Stimulated activated CD8-positive, alpha-beta memory T cell treated with anti-CD3 and anti-CD28 coated beads, Interleukin-4, amount 100 ng/mL, for 4 hours (primary cell): ENCODE measurements at regions not wholly inside any gene's neighbourhood (a gene's known extent, or its start where the extent isn't known, plus 50 kb on each side); places are given as distances from the start of the nearest gene placed in this dataset.

Experiments used
- DNase-seq, 2 donors: peaks; one replicate each; pipeline ENCODE4 v3.0.0-alpha.2; 2020; ENCODE audit warnings: low read depth in 2 of 2, low spot score in 1 of 2

DNA sequence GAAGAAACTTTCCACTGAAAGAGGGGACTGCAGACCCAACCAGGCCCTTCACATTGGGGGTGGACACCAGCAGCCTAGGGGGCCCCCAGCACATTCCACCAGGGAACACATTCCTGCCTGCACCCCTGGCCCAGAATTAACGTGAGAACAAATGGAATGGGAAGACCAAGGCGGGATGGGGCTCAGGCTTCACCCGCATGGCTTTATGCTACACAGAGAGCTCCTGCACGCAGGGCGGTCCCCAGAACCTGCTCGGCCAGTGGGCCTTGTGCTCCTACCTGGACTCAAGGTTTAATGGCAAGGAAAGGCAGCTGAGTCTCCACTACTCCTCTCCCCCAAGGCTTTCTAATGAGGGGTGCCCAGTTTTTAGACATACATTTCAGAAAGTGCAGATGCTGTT, 146.3 kb upstream of the GPR26 start:
- no peak for DNase-seq

DNA sequence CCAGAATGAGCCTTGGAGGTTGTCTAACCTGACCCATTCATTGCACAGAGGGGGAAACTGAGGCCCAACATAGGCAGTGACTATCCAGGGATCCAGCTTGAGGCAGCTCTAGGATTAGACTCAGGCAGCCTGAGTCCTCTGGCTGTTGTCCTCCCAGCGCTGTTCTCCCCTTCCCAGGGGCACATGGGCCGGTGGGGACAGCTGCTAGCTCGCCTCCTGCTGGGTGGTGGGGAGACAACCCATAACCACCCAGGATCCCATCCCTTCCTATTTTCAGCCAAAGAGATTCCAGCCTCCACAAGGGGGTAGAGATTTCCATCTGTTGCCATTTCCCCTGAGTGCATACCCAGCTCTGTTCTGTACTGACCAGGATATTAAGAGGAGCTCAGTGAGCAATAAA, 145.1 kb upstream of the GPR26 start:
- DNase-seq: no peak

DNA sequence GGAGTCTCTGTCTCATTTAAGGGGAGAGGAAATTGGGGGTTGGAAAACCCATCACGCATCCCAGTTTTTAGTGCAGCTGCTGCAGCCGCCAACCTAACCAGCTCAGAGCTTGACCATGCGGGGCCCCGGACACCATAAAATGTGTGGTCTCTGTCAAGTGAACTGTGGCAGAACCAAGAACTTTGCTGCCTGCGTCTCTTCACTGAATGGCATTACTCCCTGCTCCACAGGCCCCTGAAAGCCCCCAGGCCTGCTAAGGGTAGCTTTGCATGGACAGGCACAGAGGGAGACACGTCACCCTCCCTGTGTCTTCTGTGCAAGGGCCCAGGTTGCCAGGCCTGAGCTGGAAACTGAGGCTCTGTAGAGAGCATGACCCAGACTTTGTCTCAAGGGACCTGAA, 144.6 kb upstream of the GPR26 start:
- no peak for DNase-seq

DNA sequence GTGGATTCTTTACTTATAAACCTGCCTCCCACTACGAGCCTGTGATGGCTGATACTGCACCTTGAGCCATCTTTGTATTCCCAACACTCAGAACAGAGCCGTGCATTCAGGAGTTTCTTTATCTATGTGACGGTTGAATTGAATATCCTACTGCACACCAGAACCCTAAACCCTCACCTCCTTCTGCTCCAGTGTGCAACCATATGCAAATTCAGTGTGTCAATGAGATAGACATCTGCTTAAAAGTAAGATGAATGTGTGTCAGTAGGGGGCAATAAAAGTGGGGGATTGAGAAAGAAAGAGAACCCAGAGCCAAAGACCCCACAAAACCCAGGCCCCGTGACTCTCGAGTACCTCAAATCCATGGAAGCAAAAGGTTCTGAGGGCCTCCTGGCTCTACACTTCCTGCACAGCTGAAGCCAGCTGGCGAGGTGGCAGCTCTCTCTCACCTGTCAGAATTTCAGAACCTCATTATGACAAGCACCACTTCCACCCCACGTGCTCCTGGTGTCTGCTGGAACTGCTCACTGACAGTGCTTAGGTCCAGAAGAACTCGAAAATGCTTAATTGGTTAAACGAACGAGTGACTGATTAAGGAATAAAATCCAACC, 143.3 kb upstream of the GPR26 start:
- no peak for DNase-seq

DNA sequence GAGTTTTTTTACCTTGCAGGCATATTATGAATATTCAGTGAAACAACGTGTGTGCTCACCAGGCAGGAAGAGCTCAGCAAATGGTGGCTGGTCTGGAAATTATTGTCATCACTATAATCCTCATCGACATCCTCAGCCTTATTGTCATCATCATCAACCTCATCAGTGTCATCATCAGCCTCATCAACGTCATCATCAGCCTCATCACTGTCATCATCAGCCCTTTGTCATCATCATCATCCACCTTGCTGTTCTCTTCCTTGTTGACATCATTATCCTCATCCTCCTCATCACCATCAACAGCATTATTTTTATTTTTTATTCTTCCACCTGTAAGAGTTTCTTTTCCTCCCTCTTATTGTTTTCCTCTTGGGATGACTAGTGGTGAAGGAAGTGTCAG, 142.3 kb upstream of the GPR26 start:
- DNase-seq: no peak

DNA sequence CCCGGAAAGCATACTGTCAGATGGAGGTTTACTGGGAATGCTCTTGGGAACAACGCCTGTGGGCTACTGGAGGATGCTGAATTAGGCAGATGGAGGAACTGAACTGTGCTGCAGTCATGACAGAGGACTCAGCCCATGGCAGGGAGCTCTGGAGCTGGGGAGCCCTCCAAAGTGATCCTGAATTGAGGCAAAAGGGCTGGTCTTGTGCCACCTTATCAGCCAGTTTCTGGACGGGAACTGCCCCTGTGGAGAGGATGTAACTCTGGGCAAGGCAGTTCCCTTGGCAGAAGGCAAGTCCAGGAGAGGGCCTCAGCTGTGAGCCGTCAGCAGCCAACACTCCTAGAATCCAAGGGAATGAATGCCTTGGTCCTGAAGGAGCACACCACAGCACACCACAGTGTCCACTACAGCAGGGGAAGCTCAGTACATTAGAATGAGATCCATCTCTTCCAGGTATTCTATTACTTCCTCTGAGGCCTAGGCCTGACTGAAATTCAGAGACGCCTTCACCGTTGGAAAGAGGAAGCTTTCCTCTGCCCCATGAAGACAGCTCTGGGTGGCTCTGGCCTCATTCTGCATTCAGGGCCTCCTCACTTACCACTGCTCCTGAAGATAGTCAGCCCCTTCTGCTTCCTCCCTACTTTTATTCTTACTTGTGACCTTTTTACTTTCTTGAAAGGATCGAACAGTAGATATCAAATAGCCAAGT, 139.6 kb upstream of the GPR26 start:
- no peak for DNase-seq

DNA sequence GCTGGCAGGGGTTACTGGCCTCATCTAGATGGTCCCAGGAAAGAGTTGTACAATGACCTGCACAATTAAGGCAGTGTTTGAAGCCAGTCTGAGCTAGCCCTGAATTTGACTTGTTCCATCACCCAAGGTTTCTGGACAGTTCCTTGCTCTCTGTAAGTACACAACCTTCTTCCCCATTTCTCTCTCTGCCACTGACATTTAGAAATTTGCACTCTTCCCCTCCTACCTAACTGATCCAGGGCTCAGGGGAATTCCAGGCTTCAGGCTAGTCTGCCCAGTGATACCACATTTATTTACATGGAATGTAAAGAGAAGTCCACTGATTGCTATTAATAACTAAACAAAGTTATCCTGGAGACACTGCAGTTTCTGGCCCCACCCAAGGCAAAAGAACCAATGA, 139.0 kb upstream of the GPR26 start:
- no peak for DNase-seq

DNA sequence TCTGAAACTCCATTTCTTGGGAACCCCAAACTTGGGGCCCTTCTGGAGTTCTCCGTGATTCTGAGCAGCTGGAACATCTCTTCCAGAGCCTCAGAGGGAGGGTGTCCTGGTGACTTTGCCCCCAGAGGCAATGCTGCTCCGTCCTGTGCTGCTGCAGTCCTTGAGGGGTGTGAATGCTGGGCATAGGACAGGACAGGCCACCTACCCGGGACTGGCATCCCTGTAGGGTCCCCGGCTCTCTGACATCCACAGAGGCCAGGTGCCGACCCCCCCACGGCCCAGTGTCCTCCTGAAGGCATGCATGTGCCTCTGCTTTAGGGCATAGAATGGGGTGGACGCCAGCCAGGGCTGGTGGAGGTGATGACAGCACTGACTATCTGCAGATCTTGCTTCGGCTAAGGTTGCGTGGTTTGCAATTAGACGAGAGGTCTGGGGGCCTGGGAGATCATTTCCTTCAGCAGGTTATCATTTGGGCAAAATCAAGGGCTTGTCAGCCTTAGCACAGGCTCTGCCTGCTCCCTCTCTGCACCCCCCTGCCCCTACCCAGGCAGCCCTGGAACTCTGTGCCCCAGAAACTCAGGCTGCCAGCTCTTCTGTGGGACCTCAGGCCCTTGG, 136.9 kb upstream of the GPR26 start:
- no peak for DNase-seq

DNA sequence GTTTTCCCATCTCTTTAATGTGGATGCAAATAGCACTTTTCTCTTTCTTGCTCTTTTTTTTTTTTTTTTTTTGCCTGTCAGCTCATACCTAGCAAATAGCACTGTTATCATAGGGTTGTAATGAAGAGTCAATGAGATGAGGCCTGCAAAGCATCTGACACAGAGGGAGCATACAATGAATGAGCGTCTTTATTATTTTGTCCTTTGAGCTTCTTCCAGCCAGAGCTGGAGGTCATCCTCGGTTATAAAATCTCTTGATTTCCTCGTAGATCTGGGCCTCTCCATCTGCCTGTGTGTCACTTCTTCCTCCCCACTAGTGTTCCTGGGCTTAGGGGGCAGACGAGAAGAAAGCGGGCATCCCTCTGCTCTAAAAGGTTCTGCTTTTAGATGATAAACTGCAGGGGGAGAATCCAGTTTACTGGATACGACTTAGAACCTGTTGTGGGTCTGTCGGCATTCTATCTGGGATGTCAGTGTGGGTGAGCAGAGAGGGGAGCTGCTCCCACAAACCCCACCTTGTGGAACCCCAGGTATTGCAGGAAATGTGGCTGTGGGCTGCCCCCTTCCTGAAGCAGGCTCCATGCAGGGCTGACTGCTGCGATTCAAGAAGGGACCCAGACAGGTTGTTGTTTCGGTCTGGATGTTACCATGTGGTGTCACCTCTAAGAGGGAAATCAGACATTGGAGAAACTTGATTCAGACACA, 135.8 kb upstream of the GPR26 start:
- no peak for DNase-seq

DNA sequence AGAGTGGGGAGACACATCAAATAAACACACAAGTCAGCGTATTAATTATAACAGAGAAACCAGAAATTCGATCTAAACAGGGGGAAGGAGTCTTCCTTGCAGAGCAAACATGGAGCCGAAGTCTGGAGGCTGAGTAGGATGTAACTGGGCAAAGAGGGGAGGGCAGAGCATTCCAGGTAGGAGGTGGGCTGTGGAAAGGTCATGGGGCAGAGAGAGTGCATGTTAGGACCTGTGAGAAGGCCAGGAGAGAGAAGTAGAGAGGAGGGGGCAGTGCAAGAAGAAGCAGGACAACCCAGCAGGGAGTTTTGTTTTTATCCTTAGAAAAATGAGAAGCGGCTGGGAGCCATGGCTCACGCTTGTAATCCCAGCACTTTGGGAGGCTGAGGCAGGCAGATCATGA, 130.8 kb upstream of the GPR26 start:
- no peak for DNase-seq

DNA sequence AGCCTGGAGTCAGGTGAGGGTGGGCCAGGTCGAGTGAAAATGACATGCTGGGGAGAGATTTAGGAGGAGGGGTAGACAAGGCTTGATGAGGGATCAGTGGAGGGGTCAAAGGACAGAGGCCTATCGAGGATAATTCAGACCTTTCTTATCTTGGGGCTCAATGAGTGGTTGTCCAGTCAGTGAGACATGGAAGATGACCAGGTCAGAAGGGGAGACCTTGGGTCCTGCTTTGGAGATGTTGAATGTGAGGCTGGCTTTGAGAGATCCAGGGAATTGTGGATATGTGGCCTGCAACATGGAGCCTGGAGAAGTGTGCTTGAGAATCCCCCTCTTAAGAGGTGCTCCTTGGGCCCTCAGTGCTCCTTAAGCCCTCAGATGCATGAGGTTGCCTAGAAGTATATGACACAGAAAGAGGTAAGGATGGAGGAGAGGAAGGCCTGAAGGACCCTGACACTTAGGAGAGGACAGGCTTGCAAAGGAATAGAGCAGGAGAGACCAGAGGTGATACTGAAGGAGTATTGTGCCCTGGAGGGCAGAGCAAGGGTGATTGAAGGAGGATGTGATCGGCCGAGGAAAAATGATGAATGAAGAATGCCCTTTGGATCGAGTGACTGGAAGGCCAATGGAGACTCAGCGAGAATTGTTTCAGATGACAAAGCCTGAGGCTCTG, 129.8 kb upstream of the GPR26 start:
- DNase-seq: no peak

DNA sequence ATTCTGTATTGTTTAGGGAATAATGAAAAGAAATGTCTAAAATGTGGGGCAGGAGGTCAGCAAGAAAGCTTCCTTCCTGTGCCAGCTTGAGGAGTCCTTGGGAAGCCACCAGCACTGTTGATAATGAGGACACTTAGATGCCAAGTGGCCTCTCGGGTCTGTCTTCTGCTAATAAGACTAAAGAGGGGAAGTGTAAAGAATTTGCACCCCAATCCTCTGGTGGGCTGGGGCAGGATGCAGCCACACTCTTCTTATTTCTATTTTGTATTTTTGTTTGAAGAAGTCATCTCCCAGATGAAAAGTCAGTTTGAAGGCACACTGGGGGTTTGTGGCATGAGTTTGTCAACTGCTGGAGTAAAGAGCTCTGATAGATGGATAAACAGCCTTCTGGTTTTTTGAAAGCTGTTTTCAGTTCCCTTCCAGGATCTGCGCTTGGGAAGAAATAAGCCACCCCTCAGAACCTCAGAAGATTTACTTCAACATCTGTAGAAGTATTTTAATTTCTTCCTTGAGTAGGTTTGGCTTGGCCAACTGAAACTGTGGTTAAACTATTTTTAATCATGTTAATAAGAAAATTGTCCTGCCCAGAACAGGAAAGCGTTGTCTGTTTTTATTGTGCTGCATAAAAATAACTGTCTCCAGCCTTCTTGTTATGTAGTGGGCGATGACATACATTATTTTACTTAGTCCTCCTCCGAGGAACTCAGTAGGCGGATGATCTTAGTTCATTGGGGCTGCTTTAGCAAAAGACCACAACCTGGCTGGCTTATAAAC, 128.8 kb upstream of the GPR26 start:
- no peak for DNase-seq

DNA sequence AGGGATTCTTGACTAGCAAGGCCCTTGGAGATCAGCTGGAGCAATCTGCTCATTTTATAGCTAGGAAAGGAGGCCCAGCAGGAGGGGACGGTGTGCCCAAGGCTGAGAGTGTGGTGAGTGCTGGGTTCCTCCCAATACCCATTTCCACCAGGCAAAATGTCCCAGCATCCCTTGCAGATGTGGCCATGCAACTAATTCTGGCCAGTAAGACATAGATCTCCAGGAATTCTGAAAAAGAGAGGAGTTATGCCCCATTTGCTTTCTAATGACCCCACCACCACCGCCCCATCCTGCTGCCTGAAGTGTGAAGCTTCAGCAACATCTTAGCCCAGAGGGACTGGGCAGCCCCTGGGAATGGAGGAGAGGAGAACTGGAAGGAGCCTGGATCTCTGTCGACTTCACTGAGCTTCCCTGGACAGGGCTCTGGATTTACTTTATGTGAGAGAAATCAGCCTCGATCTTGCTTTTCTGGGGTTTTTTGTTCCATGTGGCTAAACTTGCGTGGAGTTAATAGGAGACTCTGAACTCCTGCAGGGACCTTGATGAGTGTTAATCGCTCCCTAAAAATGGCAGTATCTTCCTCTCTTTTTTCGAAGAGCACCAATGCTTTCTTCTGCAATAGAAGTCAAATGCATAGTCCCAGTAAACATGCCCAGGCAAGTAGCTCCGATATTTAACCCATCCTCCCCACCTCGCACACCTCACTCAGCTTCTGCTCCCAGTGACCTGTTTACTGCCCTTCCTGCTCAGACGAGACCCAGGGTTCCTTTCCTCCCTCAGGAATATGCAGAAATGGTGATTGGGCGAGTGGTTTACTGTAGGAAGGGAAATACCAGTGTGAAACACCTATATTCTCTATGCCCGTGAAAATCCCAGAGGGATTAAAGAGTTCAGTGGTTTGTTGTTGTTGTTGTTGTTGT, 127.5 kb upstream of the GPR26 start:
- no peak for DNase-seq

DNA sequence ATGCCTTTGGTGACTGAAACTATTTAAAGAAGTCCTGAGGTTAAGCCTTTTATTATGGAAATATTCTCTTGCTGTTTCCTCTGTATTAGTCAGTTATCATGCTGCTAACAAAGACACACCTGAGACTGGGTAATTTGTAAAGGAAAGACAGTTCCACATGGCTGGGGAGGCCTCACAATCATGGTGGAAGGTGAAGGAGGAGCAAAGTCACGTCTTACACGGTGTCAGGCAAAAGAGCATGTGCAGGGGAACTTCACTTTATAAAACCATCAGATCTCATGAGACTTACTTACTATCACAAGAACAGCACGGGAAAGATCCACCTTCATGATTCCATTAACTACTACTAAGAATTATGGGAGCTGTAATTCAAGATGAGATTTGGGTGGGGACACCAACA, 121.2 kb upstream of the GPR26 start:
- no peak for DNase-seq

DNA sequence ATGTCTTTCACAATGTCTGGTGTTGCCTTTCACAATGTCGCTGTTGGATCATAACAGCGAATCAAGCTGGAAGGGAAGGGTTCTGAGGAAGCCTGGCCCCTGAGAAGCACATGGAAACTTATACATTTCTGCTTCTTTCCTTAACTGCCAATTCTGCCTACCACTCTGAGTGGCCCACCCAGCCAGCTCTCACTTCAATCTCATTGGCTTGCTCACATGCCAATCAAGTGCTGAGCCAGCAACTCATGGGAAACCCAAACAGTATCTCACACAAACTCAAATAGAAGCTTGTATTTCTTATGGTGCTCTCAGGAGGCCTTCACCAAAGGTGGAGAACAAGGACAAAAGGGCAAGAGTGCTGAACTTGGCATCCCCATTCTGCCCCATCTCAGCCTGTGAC, 117.4 kb upstream of the GPR26 start:
- no peak for DNase-seq

DNA sequence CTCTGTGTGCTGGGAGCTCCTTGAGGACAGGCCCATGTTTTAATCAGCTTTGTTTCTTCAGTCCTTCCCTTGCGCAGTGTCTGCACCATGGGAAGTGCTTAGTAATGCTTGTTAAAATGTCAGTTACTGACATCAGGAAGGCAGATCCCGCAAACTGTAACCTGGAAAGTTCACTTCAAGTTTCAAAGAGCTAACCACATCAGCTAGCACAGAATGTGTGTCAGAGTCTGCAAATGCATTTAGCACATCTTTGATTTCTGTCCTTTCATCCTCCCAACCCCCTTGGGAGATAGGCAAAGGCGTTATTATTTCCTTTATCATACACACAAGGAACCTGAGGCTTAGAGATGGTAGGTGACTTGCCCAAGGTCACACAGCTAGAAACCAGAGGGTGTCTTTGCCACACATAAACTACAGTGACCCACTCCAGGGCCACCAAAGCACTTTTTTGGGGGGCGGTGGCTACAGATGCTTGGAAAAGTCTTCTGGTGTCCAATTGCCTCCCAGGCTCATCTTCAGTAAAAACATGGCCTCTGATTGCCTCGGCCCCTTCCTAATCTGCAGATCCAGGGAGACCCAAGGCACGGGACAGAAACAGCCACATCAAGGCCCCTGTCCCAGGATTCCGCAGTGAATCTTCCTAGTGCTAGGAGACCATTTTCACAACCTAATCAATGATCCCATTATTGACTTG, 116.2 kb upstream of the GPR26 start:
- no peak for DNase-seq

DNA sequence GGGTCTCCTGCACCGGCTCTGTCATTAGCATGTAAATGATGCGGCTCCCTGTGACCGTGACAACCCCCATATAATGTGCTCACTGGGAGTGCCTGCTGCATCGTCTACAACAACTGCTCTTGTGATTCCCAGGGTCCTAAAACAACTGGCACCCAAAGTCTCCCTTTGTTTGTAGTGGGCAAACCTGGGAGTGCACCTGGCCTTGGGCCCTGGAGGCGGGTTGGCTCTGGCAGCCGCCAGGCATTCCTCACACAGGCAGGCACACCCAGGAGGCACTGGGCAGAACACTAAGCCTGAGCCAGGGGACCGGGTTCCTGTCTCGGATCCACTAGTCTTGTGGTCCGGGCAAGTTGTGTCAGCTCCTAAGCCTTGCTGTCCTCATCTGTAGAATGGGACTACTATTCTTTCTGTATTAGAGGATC, 115.5 kb upstream of the GPR26 start:
- DNase-seq: no peak

DNA sequence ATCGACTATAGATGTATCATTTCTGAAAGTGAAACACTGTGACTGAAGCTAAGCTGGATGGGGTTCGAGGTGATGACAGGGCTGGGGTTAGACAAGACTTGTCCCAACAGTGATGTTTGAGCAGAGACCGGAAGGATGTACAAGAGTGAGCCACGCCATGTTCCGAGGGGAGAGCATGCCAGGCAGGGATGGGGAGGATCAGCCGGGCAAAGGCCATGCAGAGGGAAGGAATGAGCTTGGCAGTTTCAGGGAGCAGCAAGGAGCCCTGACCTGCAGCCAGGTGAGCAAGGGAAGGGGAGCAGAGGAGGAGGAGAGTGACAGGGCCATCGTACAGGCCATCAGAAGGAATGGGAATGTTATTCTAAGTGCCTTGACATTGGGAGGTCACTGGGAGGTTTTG, 114.9 kb upstream of the GPR26 start:
- DNase-seq: no peak
